GM12891 (cell line): ENCODE measurements at regions not wholly inside any gene's neighbourhood (a gene's known extent, or its start where the extent isn't known, plus 50 kb on each side); places are given as distances from the start of the nearest gene placed in this dataset.

Source experiments
- DNase-seq: peaks from one replicate; pipeline ENCODE4 v3.0.0; 2011; ENCODE audit warnings: low spot score; ENCODE audit not compliant: insufficient read length
- FAIRE-seq: peaks from 2 replicates; lab custom pipeline; 2011; peaks lifted over from hg19 to GRCh38; lab: Jason Lieb, UNC
- PAX5 ChIP-seq: IDR thresholded peaks from 2 replicates; pipeline ENCODE4 v1.6.1; 2011; ENCODE audit warnings: low read length, moderate library complexity, mild to moderate bottlenecking; ENCODE audit not compliant: insufficient read depth, severe bottlenecking
- POLR2A ChIP-seq: IDR thresholded peaks from 2 replicates; pipeline ENCODE4 v1.6.1; 2011; ENCODE audit warnings: low read depth, low read length, control low read depth
- POLR2AphosphoS5 ChIP-seq: IDR thresholded peaks from 2 replicates; pipeline ENCODE4 v1.6.1; 2011; ENCODE audit warnings: low read depth, low read length, control low read depth
- POU2F2 ChIP-seq: IDR thresholded peaks from 2 replicates; pipeline ENCODE4 v1.6.1; 2011; ENCODE audit warnings: low read depth, mild to moderate bottlenecking, control low read depth, low read length, moderate library complexity
- SPI1 ChIP-seq: IDR thresholded peaks from 2 replicates; pipeline ENCODE4 v1.6.1; 2011; ENCODE audit warnings: low read depth, low read length, control low read depth
- TAF1 ChIP-seq: IDR thresholded peaks from 2 replicates; pipeline ENCODE4 v1.6.1; 2011; ENCODE audit warnings: low read depth, low read length, control low read depth

- FAIRE-seq (no peak), DNase-seq (no peak)
- TF ChIP-seq PAX5: no peak
- no peak for TF ChIP-seq SPI1
- TF ChIP-seq POLR2A: no peak
- TF ChIP-seq POU2F2: no peak
- no peak for TF ChIP-seq TAF1
- TF ChIP-seq POLR2AphosphoS5: no peak
Measured at GRCh38 chr14:37972941-37973887, 234.5 kb upstream of the SSTR1 start.

GRCh38 chr14:37974421-37974820, 233.3 kb upstream of the SSTR1 start:
- FAIRE-seq (no peak), DNase-seq (no peak)
- TF ChIP-seq POLR2A: no peak
- no peak for TF ChIP-seq TAF1
- no peak for TF ChIP-seq SPI1
- no peak for TF ChIP-seq PAX5
- TF ChIP-seq POLR2AphosphoS5: no peak
- TF ChIP-seq POU2F2: no peak

- DNase-seq (no peak), FAIRE-seq (no peak)
- TF ChIP-seq POLR2A (no peak), SPI1 (no peak), PAX5 (no peak), POLR2AphosphoS5 (no peak), TAF1 (no peak)
Measured at GRCh38 chr14:37977481-37977880, 230.2 kb upstream of the SSTR1 start.

- TF ChIP-seq TAF1 (no peak), POLR2AphosphoS5 (no peak), PAX5 (no peak), SPI1 (no peak), POU2F2 (no peak), POLR2A (no peak)
- DNase-seq: no peak
- FAIRE-seq: peak; percentile 65
Measured at GRCh38 chr14:37985826-37986470, 221.8 kb upstream of the SSTR1 start.

- no peak for FAIRE-seq
- no peak for DNase-seq
- TF ChIP-seq TAF1: no peak
- TF ChIP-seq PAX5: no peak
- TF ChIP-seq SPI1: no peak
- TF ChIP-seq POLR2AphosphoS5: no peak
- no peak for TF ChIP-seq POU2F2
- no peak for TF ChIP-seq POLR2A
Measured at GRCh38 chr14:37988472-37988871, 219.2 kb upstream of the SSTR1 start.

GRCh38 chr14:37991027-37991426, 216.7 kb upstream of the SSTR1 start:
- no peak for DNase-seq
- TF ChIP-seq SPI1: no peak
- no peak for TF ChIP-seq PAX5
- no peak for TF ChIP-seq POLR2AphosphoS5
- TF ChIP-seq TAF1: no peak
- no peak for TF ChIP-seq POU2F2
- TF ChIP-seq POLR2A: no peak
- no peak for FAIRE-seq

- FAIRE-seq: no peak
Measured at GRCh38 chr14:37992499-37992898, 215.2 kb upstream of the SSTR1 start.

GRCh38 chr14:37994846-37995372, 212.8 kb upstream of the SSTR1 start:
- no peak for DNase-seq
- TF ChIP-seq SPI1 (no peak), POU2F2 (no peak), PAX5 (no peak), TAF1 (no peak), POLR2A (no peak), POLR2AphosphoS5 (no peak)
- no peak for FAIRE-seq

More at GRCh38 chr14:37992499-37992898, 215.2 kb upstream of the SSTR1 start:
- DNase-seq: no peak
- TF ChIP-seq POLR2A: no peak
- no peak for TF ChIP-seq SPI1
- no peak for TF ChIP-seq POLR2AphosphoS5
- TF ChIP-seq TAF1: no peak
- no peak for TF ChIP-seq PAX5
- TF ChIP-seq POU2F2: no peak

GRCh38 chr14:37997017-37997416, 210.7 kb upstream of the SSTR1 start:
- FAIRE-seq: no peak
- TF ChIP-seq POU2F2: no peak
- no peak for TF ChIP-seq POLR2A
- TF ChIP-seq SPI1: no peak
- TF ChIP-seq POLR2AphosphoS5: no peak
- no peak for TF ChIP-seq PAX5
- TF ChIP-seq TAF1: no peak

More at GRCh38 chr14:37997017-37997416, 210.7 kb upstream of the SSTR1 start:
- DNase-seq: no peak
